ENCODE measurements at regions not wholly inside any gene's neighbourhood (a gene's known extent, or its start where the extent isn't known, plus 50 kb on each side); places are given as distances from the start of the nearest gene placed in this dataset.

GRCh38 chr5:74541381-74541781, 99.1 kb downstream of the ENC1 start:
- TF ChIP-seq, protein P1, sequence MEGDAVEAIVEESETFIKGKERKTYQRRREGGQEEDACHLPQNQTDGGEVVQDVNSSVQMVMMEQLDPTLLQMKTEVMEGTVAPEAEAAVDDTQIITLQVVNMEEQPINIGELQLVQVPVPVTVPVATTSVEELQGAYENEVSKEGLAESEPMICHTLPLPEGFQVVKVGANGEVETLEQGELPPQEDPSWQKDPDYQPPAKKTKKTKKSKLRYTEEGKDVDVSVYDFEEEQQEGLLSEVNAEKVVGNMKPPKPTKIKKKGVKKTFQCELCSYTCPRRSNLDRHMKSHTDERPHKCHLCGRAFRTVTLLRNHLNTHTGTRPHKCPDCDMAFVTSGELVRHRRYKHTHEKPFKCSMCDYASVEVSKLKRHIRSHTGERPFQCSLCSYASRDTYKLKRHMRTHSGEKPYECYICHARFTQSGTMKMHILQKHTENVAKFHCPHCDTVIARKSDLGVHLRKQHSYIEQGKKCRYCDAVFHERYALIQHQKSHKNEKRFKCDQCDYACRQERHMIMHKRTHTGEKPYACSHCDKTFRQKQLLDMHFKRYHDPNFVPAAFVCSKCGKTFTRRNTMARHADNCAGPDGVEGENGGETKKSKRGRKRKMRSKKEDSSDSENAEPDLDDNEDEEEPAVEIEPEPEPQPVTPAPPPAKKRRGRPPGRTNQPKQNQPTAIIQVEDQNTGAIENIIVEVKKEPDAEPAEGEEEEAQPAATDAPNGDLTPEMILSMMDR (IDR thresholded peaks at IDR 0.05; ENCODE audit: partially characterized antibody, unreplicated experiment) = no peak
- Mint-ChIP-seq H3K36me3 (ENCODE audit: unreplicated experiment) (no peaks in the 10 kb centered on the region), H3K4me1 (ENCODE audit: low read depth, unreplicated experiment) (no peaks in the 10 kb centered on the region), H3K4me3 (ENCODE audit: unreplicated experiment) (no peak overlapping the region), H3K9me3 (ENCODE audit: unreplicated experiment) (no peaks in the 10 kb centered on the region), H3K27ac (ENCODE audit: unreplicated experiment) (no peak overlapping the region), H3K27me3 (ENCODE audit: unreplicated experiment) (no peaks in the 10 kb centered on the region)
- DNase-seq = no peak

GRCh38 chr5:74540622-74541021, 99.9 kb downstream of the ENC1 start:
- H3K27ac Mint-ChIP-seq (ENCODE audit: unreplicated experiment) = no peak overlapping the region
- no peak for DNase-seq
- peaks cover 3% of the 10 kb centered on the region for H3K4me1 Mint-ChIP-seq (ENCODE audit: low read depth, unreplicated experiment)
- H3K9me3 Mint-ChIP-seq (ENCODE audit: unreplicated experiment) = no peaks in the 10 kb centered on the region
- H3K36me3 Mint-ChIP-seq (ENCODE audit: unreplicated experiment) = no peaks in the 10 kb centered on the region
- no peak overlapping the region for H3K4me3 Mint-ChIP-seq (ENCODE audit: unreplicated experiment)
- TF ChIP-seq, protein P1 (IDR thresholded peaks at IDR 0.05; ENCODE audit: partially characterized antibody, unreplicated experiment) = no peak
- H3K27me3 Mint-ChIP-seq (ENCODE audit: unreplicated experiment) = no peaks in the 10 kb centered on the region

- Mint-ChIP-seq H3K36me3 (ENCODE audit: unreplicated experiment) (no peaks in the 10 kb centered on the region), H3K27ac (ENCODE audit: unreplicated experiment) (no peak overlapping the region), H3K27me3 (ENCODE audit: unreplicated experiment) (no peaks in the 10 kb centered on the region), H3K9me3 (ENCODE audit: unreplicated experiment) (peaks cover 1% of the 10 kb centered on the region), H3K4me3 (ENCODE audit: unreplicated experiment) (no peak overlapping the region), H3K4me1 (ENCODE audit: low read depth, unreplicated experiment) (peaks cover 3% of the 10 kb centered on the region)
- no peak for DNase-seq
- TF ChIP-seq, protein P1 (IDR thresholded peaks at IDR 0.05; ENCODE audit: partially characterized antibody, unreplicated experiment) = no peak
Measured at GRCh38 chr5:74539986-74540385, 100.5 kb downstream of the ENC1 start.

DNA sequence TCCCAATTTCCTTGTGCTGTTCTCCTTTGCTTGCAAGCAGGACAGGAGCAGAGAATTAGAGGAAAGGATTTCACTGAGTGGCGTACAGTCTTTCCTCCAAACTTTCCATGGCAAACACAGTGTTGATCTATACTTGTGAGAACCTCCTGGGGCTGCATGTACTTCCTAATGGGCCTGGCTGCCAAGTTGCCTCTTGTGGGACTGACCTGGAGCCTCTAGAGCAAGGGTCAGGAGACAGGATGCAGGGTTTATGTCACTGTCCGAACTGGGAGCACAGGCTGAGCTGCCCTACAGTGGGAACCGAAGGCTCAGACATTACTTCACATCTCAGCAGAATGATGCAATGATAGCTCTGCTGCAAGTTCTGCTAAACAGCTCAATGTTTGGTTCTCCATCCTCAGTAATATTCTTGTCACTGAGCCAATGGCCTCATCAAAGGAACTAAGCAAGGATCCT, 102.3 kb downstream of the ENC1 start:
- H3K4me1 Mint-ChIP-seq (ENCODE audit: low read depth, unreplicated experiment) = peaks cover 3% of the 10 kb centered on the region
- TF ChIP-seq, protein P1 (IDR thresholded peaks at IDR 0.05; ENCODE audit: partially characterized antibody, unreplicated experiment) = no peak
- peaks cover 11% of the 10 kb centered on the region for H3K36me3 Mint-ChIP-seq (ENCODE audit: unreplicated experiment)
- no peak for DNase-seq
- H3K4me3 Mint-ChIP-seq (ENCODE audit: unreplicated experiment) = no peak overlapping the region
- no peak overlapping the region for H3K27ac Mint-ChIP-seq (ENCODE audit: unreplicated experiment)
- peaks cover 3% of the 10 kb centered on the region for H3K9me3 Mint-ChIP-seq (ENCODE audit: unreplicated experiment)
- no peaks in the 10 kb centered on the region for H3K27me3 Mint-ChIP-seq (ENCODE audit: unreplicated experiment)

DNA sequence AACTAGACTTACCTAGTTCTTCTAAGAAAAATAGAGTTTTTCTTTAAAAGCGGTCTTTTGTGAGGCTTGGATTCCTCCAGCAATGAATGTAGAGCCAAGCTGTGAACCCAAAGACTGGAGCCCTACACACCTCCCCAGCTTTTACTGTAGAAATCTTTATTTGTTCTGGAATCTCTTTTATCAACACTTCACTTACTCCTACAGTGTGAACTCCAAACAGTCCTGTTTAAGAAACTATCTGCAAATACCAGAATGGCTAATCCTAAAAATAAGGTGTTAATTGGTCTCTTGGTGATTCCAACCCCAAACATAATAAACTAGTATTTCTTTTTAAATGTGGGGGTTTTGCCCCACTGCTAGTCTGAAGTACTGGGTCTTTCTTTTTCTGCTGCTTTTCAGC, 103.9 kb downstream of the ENC1 start:
- TF ChIP-seq, protein P1 (IDR thresholded peaks at IDR 0.05; ENCODE audit: partially characterized antibody, unreplicated experiment) = no peak

More for the DNA sequence above, 103.9 kb downstream of the ENC1 start:
- Mint-ChIP-seq H3K4me1 (ENCODE audit: low read depth, unreplicated experiment) (peaks cover 3% of the 10 kb centered on the region), H3K4me3 (ENCODE audit: unreplicated experiment) (no peak overlapping the region), H3K27me3 (ENCODE audit: unreplicated experiment) (peaks cover 2% of the 10 kb centered on the region), H3K36me3 (ENCODE audit: unreplicated experiment) (peaks cover 17% of the 10 kb centered on the region), H3K9me3 (ENCODE audit: unreplicated experiment) (peaks cover 3% of the 10 kb centered on the region), H3K27ac (ENCODE audit: unreplicated experiment) (no peak overlapping the region)
- no peak for DNase-seq
